Head of caudate nucleus (tissue), 42 donors: ENCODE measurements at regions not wholly inside any gene's neighbourhood (a gene's known extent, or its start where the extent isn't known, plus 50 kb on each side); places are given as distances from the start of the nearest gene placed in this dataset.
"Not testable (repeated sequence)": the region's sequence is repeated elsewhere in the genome, so short reads cannot be mapped to it uniquely, and the experiment has no call there.

Experiments
- DNase-seq, 42 donors: peaks; one replicate each; pipeline versions ENCODE4 v3.0.0 to v3.0.0-alpha.2; 2020 to 2021; ENCODE audit warnings: mixed read lengths in 7 of 42
- intact Hi-C: fragments of 100-400 bp; cut with DNase I; formaldehyde crosslinking; loops from one replicate; pipeline ENCODE4 v1.15.0; 2022

- intact Hi-C loops = not testable (repeated sequence)
- DNase-seq = peak in 1 of 42 donors; percentile 17
Measured at GRCh38 chr9:64499541-64499940, 785.5 kb downstream of the FOXD4L5 start.

GRCh38 chr9:64498409-64498808, 786.6 kb downstream of the FOXD4L5 start:
- intact Hi-C loops, DNase-seq: not testable (repeated sequence)

GRCh38 chr9:64488544-64488943, 796.5 kb downstream of the FOXD4L5 start:
- intact Hi-C loops = not testable (repeated sequence)

GRCh38 chr9:64486067-64486466, 798.9 kb downstream of the FOXD4L5 start:
- intact Hi-C loops = not testable (repeated sequence)

More at GRCh38 chr9:64488544-64488943, 796.5 kb downstream of the FOXD4L5 start:
- DNase-seq = not testable (repeated sequence)

GRCh38 chr9:64479095-64479494, 805.9 kb downstream of the FOXD4L5 start:
- DNase-seq, intact Hi-C loops: not testable (repeated sequence)

More at GRCh38 chr9:64486067-64486466, 798.9 kb downstream of the FOXD4L5 start:
- not testable (repeated sequence) for DNase-seq

- DNase-seq, intact Hi-C loops: not testable (repeated sequence)
Measured at GRCh38 chr9:64468943-64469342, 816.1 kb downstream of the FOXD4L5 start.

- DNase-seq, intact Hi-C loops: not testable (repeated sequence)
Measured at GRCh38 chr9:64466052-64466599, 818.9 kb downstream of the FOXD4L5 start.

- intact Hi-C loops, DNase-seq: not testable (repeated sequence)
Measured at GRCh38 chr9:64461885-64462284, 823.1 kb downstream of the FOXD4L5 start.

- DNase-seq, intact Hi-C loops: not testable (repeated sequence)
Measured at GRCh38 chr9:64458642-64459041, 826.4 kb downstream of the FOXD4L5 start.

GRCh38 chr9:64455107-64455648, 829.8 kb downstream of the FOXD4L5 start:
- DNase-seq, intact Hi-C loops: not testable (repeated sequence)

GRCh38 chr9:64452134-64452533, 832.9 kb downstream of the FOXD4L5 start:
- intact Hi-C loops = not testable (repeated sequence)

GRCh38 chr9:64450654-64451053, 834.4 kb downstream of the FOXD4L5 start:
- DNase-seq, intact Hi-C loops: not testable (repeated sequence)

More at GRCh38 chr9:64452134-64452533, 832.9 kb downstream of the FOXD4L5 start:
- peak in 38 of 42 donors; percentile 4 to 87 (median 54) for DNase-seq

GRCh38 chr9:64449025-64449424, 836.0 kb downstream of the FOXD4L5 start:
- intact Hi-C loops, DNase-seq: not testable (repeated sequence)

GRCh38 chr9:64444909-64445525, 840.0 kb downstream of the FOXD4L5 start:
- peak in 41 of 42 donors; percentile 5 to 93 (median 69) for DNase-seq

GRCh38 chr9:64439747-64440146, 845.3 kb downstream of the FOXD4L5 start:
- intact Hi-C loops, DNase-seq: not testable (repeated sequence)

More at GRCh38 chr9:64444909-64445525, 840.0 kb downstream of the FOXD4L5 start:
- intact Hi-C loops = not testable (repeated sequence)
